ENCODE measurements at regions not wholly inside any gene's neighbourhood (a gene's known extent, or its start where the extent isn't known, plus 50 kb on each side); places are given as distances from the start of the nearest gene placed in this dataset.

GRCh38 chr7:81073931-81074251 lies 155.0 kb upstream of the SEMA3C start:
- no peak for DNase-seq (ENCODE audit: low spot score)
- WGBS, 2 donors (ENCODE audit: extremely low coverage in 2 of 2, insufficient read length in 2 of 2, insufficient replicate concordance in 1 of 2): no CpG with 5 or more reads among the region's 1 CpG

GRCh38 chr7:81070956-81071355 lies 152.1 kb upstream of the SEMA3C start:
- H3K14ac ChIP-seq (ENCODE audit: low read length): peak overlapping the region; percentile 21
- H3K9ac ChIP-seq (ENCODE audit: low read depth, low read length, poor library complexity): no peak overlapping the region
- DNase-seq (ENCODE audit: low spot score): no peak
- H3K27me3 ChIP-seq (ENCODE audit: control insufficient read depth in 3 of 3, insufficient read depth in 3 of 3, low read depth in 1 of 3, low read length in 3 of 3): no peaks in the 10 kb centered on the region
- H2BK120ac ChIP-seq (ENCODE audit: low read depth, low read length): no peak overlapping the region
- no peak overlapping the region for H4K8ac ChIP-seq (ENCODE audit: low read depth, low read length)
- peak overlapping the region; percentile 57 for H3K18ac ChIP-seq (ENCODE audit: low read length)
- WGBS, 2 donors (ENCODE audit: extremely low coverage in 2 of 2, insufficient read length in 2 of 2, insufficient replicate concordance in 1 of 2): no CpG with 5 or more reads among the region's 21 CpGs
- no peaks in the 10 kb centered on the region for H3K4me1 ChIP-seq (ENCODE audit: control insufficient read depth in 2 of 2, insufficient read depth in 1 of 2, low read depth in 1 of 2, low read length in 2 of 2)
- H3K27ac ChIP-seq (replicated peaks; ENCODE audit: low read length): no peak overlapping the region
- H3K4me2 ChIP-seq (ENCODE audit: insufficient read depth, low read length, poor library complexity, severe bottlenecking): no peak overlapping the region
- no peak overlapping the region for H2BK15ac ChIP-seq (ENCODE audit: low read length)
- H3K4me3 ChIP-seq (ENCODE audit: low read length in 2 of 2): no peak overlapping the region
- H2AFZ ChIP-seq (ENCODE audit: low read length): no peak overlapping the region
- no peak overlapping the region for H3K23ac ChIP-seq (ENCODE audit: low read depth, low read length, poor library complexity)
- H3K36me3 ChIP-seq (replicated peaks in 1 of 2; ENCODE audit: control insufficient read depth in 2 of 2, insufficient read depth in 2 of 2, low read length in 2 of 2): no peaks in the 10 kb centered on the region
- H2BK12ac ChIP-seq (ENCODE audit: low read length): no peak overlapping the region
- H3K79me1 ChIP-seq (ENCODE audit: low read depth, low read length): no peaks in the 10 kb centered on the region
- no peak overlapping the region for H4K91ac ChIP-seq (ENCODE audit: low read depth, low read length, poor library complexity)
- peaks cover 2% of the 10 kb centered on the region in 2 donors for H3K9me3 ChIP-seq (replicated peaks in 1 of 2; ENCODE audit: control insufficient read depth in 2 of 2, insufficient read depth in 1 of 2, low read depth in 1 of 2, low read length in 2 of 2)
- H3K4ac ChIP-seq (ENCODE audit: low read length): no peak overlapping the region
- no peak overlapping the region for H2AK5ac ChIP-seq (ENCODE audit: low read depth, low read length)
- H2BK5ac ChIP-seq (ENCODE audit: low read length): no peak overlapping the region

More at GRCh38 chr7:81073931-81074251, 155.0 kb upstream of the SEMA3C start:
- Histone ChIP-seq H3K4me3 (ENCODE audit: low read length in 2 of 2) (no peak overlapping the region), H4K91ac (ENCODE audit: low read depth, low read length, poor library complexity) (no peak overlapping the region), H3K14ac (ENCODE audit: low read length) (no peak overlapping the region), H4K8ac (ENCODE audit: low read depth, low read length) (no peak overlapping the region), H2AFZ (ENCODE audit: low read length) (no peak overlapping the region), H2AK5ac (ENCODE audit: low read depth, low read length) (no peak overlapping the region), H3K18ac (ENCODE audit: low read length) (no peak overlapping the region), H2BK5ac (ENCODE audit: low read length) (no peak overlapping the region), H3K9ac (ENCODE audit: low read depth, low read length, poor library complexity) (no peak overlapping the region), H3K27me3 (ENCODE audit: control insufficient read depth in 3 of 3, insufficient read depth in 3 of 3, low read depth in 1 of 3, low read length in 3 of 3) (no peaks in the 10 kb centered on the region), H3K79me1 (ENCODE audit: low read depth, low read length) (no peaks in the 10 kb centered on the region), H3K4ac (ENCODE audit: low read length) (no peak overlapping the region), H2BK15ac (ENCODE audit: low read length) (no peak overlapping the region), H2BK120ac (ENCODE audit: low read depth, low read length) (no peak overlapping the region), H3K36me3 (replicated peaks in 1 of 2; ENCODE audit: control insufficient read depth in 2 of 2, insufficient read depth in 2 of 2, low read length in 2 of 2) (no peaks in the 10 kb centered on the region), H2BK12ac (ENCODE audit: low read length) (no peak overlapping the region), H3K23ac (ENCODE audit: low read depth, low read length, poor library complexity) (no peak overlapping the region), H3K9me3 (replicated peaks in 1 of 2; ENCODE audit: control insufficient read depth in 2 of 2, insufficient read depth in 1 of 2, low read depth in 1 of 2, low read length in 2 of 2) (peaks cover 6 to 8% of the 10 kb centered on the region in 2 donors), H3K4me1 (ENCODE audit: control insufficient read depth in 2 of 2, insufficient read depth in 1 of 2, low read depth in 1 of 2, low read length in 2 of 2) (no peaks in the 10 kb centered on the region), H3K27ac (replicated peaks; ENCODE audit: low read length) (no peak overlapping the region), H3K4me2 (ENCODE audit: insufficient read depth, low read length, poor library complexity, severe bottlenecking) (no peak overlapping the region)

GRCh38 chr7:81066797-81067196 lies 147.9 kb upstream of the SEMA3C start:
- DNase-seq (ENCODE audit: low spot score): no peak
- Histone ChIP-seq H3K4me3 (ENCODE audit: low read length in 2 of 2) (no peak overlapping the region), H3K79me1 (ENCODE audit: low read depth, low read length) (no peaks in the 10 kb centered on the region), H3K9ac (ENCODE audit: low read depth, low read length, poor library complexity) (no peak overlapping the region), H3K27me3 (ENCODE audit: control insufficient read depth in 3 of 3, insufficient read depth in 3 of 3, low read depth in 1 of 3, low read length in 3 of 3) (no peaks in the 10 kb centered on the region), H2BK5ac (ENCODE audit: low read length) (no peak overlapping the region), H3K23ac (ENCODE audit: low read depth, low read length, poor library complexity) (no peak overlapping the region), H3K4ac (ENCODE audit: low read length) (no peak overlapping the region), H2BK120ac (ENCODE audit: low read depth, low read length) (no peak overlapping the region), H4K91ac (ENCODE audit: low read depth, low read length, poor library complexity) (no peak overlapping the region), H2BK15ac (ENCODE audit: low read length) (no peak overlapping the region), H3K27ac (replicated peaks; ENCODE audit: low read length) (no peak overlapping the region), H3K9me3 (replicated peaks in 1 of 2; ENCODE audit: control insufficient read depth in 2 of 2, insufficient read depth in 1 of 2, low read depth in 1 of 2, low read length in 2 of 2) (peaks cover 2 to 3% of the 10 kb centered on the region in 2 donors), H3K4me1 (ENCODE audit: control insufficient read depth in 2 of 2, insufficient read depth in 1 of 2, low read depth in 1 of 2, low read length in 2 of 2) (peaks cover 2 to 15% of the 10 kb centered on the region in 2 donors), H4K8ac (ENCODE audit: low read depth, low read length) (no peak overlapping the region), H3K4me2 (ENCODE audit: insufficient read depth, low read length, poor library complexity, severe bottlenecking) (no peak overlapping the region), H2AK5ac (ENCODE audit: low read depth, low read length) (no peak overlapping the region), H2AFZ (ENCODE audit: low read length) (no peak overlapping the region), H2BK12ac (ENCODE audit: low read length) (no peak overlapping the region), H3K14ac (ENCODE audit: low read length) (no peak overlapping the region), H3K36me3 (replicated peaks in 1 of 2; ENCODE audit: control insufficient read depth in 2 of 2, insufficient read depth in 2 of 2, low read length in 2 of 2) (no peaks in the 10 kb centered on the region), H3K18ac (ENCODE audit: low read length) (no peak overlapping the region)

DNA sequence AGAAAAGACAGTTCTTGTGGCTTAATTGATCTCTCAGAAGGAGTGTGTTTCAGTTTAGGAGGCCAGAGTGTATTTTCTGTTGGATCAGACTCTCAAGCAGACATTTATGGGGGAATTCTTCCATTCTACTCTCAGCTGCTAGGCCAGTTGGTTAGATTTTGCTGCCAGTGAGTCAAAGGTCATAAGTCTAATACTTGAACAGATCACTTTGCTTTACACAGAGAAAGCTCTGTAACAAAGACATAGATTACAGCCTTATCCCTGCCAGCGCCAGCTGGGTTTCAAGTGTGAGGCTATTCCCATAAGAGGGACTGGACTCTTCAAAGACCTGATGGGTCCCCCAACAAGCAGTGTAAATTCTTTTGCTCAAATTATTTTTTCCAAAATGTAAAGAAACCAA lies 145.6 kb upstream of the SEMA3C start:
- DNase-seq (ENCODE audit: low spot score): no peak
- no peak overlapping the region for H2BK15ac ChIP-seq (ENCODE audit: low read length)
- no peak overlapping the region for H2BK120ac ChIP-seq (ENCODE audit: low read depth, low read length)
- H3K18ac ChIP-seq (ENCODE audit: low read length): no peak overlapping the region
- no peaks in the 10 kb centered on the region for H3K36me3 ChIP-seq (replicated peaks in 1 of 2; ENCODE audit: control insufficient read depth in 2 of 2, insufficient read depth in 2 of 2, low read length in 2 of 2)
- no peak overlapping the region for H3K27ac ChIP-seq (replicated peaks; ENCODE audit: low read length)
- no peak overlapping the region for H4K8ac ChIP-seq (ENCODE audit: low read depth, low read length)
- no peak overlapping the region for H3K4me3 ChIP-seq (ENCODE audit: low read length in 2 of 2)
- peaks cover 2% of the 10 kb centered on the region in 2 donors for H3K9me3 ChIP-seq (replicated peaks in 1 of 2; ENCODE audit: control insufficient read depth in 2 of 2, insufficient read depth in 1 of 2, low read depth in 1 of 2, low read length in 2 of 2)
- no peak overlapping the region for H3K9ac ChIP-seq (ENCODE audit: low read depth, low read length, poor library complexity)
- H3K23ac ChIP-seq (ENCODE audit: low read depth, low read length, poor library complexity): no peak overlapping the region
- no peaks in the 10 kb centered on the region for H3K79me1 ChIP-seq (ENCODE audit: low read depth, low read length)
- peaks cover 2 to 15% of the 10 kb centered on the region in 2 donors for H3K4me1 ChIP-seq (ENCODE audit: control insufficient read depth in 2 of 2, insufficient read depth in 1 of 2, low read depth in 1 of 2, low read length in 2 of 2)
- H3K27me3 ChIP-seq (ENCODE audit: control insufficient read depth in 3 of 3, insufficient read depth in 3 of 3, low read depth in 1 of 3, low read length in 3 of 3): no peaks in the 10 kb centered on the region
- H2AK5ac ChIP-seq (ENCODE audit: low read depth, low read length): no peak overlapping the region
- no peak overlapping the region for H2BK5ac ChIP-seq (ENCODE audit: low read length)
- no CpG with 5 or more reads among the region's 1 CpG for WGBS, 2 donors (ENCODE audit: extremely low coverage in 2 of 2, insufficient read length in 2 of 2, insufficient replicate concordance in 1 of 2)
- H3K4ac ChIP-seq (ENCODE audit: low read length): no peak overlapping the region
- peak overlapping the region; percentile 83 for H2AFZ ChIP-seq (ENCODE audit: low read length)
- H4K91ac ChIP-seq (ENCODE audit: low read depth, low read length, poor library complexity): no peak overlapping the region
- H3K4me2 ChIP-seq (ENCODE audit: insufficient read depth, low read length, poor library complexity, severe bottlenecking): no peak overlapping the region
- H2BK12ac ChIP-seq (ENCODE audit: low read length): no peak overlapping the region
- no peak overlapping the region for H3K14ac ChIP-seq (ENCODE audit: low read length)

All from neuronal stem cell (in vitro differentiated cells).